ENCODE measurements at regions not wholly inside any gene's neighbourhood (a gene's known extent, or its start where the extent isn't known, plus 50 kb on each side); places are given as distances from the start of the nearest gene placed in this dataset.

- intact Hi-C loops (cut with DNase I), result no loop called here
- no peak for DNase-seq (ENCODE audit: low spot score)
Observed at GRCh38 chr9:26459959-26460358, 432.6 kb downstream of the CAAP1 start.

- DNase-seq (ENCODE audit: low spot score), result no peak
- intact Hi-C loops (cut with DNase I), result no loop called here
Observed at GRCh38 chr9:26458054-26458453, 434.5 kb downstream of the CAAP1 start.

DNA sequence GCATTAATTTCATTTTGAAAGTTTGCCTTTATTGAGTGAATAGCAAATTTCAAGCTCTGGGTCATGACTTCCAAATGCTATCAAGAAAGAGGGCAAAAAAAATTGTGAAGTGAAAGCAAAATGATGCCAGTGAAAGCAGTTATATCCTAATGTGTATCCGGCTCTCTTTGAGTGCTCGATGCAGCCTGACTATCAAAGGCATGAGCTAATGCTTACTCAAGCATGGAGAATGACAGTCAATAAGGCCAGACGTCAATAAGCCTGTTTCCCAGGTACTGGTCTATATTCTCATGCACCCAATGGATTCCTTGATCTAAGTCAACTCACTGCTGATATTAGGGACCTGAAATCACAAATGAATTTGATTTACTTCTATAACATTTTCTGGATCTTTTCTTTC lies 435.5 kb downstream of the CAAP1 start:
- DNase-seq (ENCODE audit: low spot score), result no peak
- intact Hi-C loops (cut with DNase I), result no loop called here

- no peak for DNase-seq (ENCODE audit: low spot score)
- intact Hi-C loops (cut with DNase I), result no loop called here
Observed at GRCh38 chr9:26439061-26439624, 453.5 kb downstream of the CAAP1 start.

- DNase-seq (ENCODE audit: low spot score), result no peak
- intact Hi-C loops (cut with DNase I), result no loop called here
Observed at GRCh38 chr9:26437056-26437711, 455.4 kb downstream of the CAAP1 start.

GRCh38 chr9:26426551-26427131 lies 466.0 kb downstream of the CAAP1 start:
- intact Hi-C loops (cut with DNase I), result no loop called here
- peak; percentile 47 for DNase-seq (ENCODE audit: low spot score)

DNA sequence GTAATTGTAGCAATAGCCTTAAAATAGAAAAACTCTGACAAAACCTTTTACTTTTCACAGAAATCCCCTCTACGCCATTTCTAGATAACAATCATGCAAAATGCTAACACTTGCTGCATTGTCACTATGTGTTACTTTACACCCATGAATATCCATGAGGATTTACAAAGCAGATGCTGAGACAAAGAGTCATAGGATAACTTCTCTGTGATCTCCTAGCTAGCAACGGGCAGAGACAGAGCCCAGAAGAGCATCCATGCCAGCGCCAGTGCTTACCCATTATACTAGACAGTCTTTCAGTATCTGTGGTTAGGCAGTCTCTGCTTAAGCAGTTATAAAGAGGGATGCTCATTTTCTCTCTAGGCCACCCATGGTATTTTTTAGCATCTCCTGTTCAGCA lies 474.1 kb downstream of the CAAP1 start:
- intact Hi-C loops (cut with DNase I), result no loop called here
- DNase-seq (ENCODE audit: low spot score), result no peak

DNA sequence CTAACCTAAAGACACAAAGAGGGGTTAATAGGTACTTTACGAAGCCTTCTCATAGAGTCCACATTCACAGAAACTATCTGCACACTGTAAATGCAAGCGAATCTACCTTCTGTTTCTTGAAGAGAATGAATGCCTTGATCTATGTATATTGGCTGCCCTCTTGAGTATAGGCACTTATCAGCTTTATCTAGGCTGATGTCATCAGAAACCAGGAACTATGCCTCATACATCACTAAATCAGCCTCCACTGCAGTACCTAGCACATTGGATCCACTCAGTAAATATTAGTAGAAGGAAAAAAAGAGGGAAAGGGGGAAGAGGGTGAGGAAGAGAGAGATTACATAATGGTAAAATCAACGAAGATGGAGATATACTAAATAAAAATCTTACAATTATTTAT lies 477.1 kb downstream of the CAAP1 start:
- no peak for DNase-seq (ENCODE audit: low spot score)
- intact Hi-C loops (cut with DNase I), result no loop called here

GRCh38 chr9:26413611-26414010 lies 479.0 kb downstream of the CAAP1 start:
- intact Hi-C loops (cut with DNase I), result no loop called here
- DNase-seq (ENCODE audit: low spot score), result no peak

GRCh38 chr9:26412446-26412845 lies 480.2 kb downstream of the CAAP1 start:
- DNase-seq (ENCODE audit: low spot score), result no peak
- intact Hi-C loops (cut with DNase I), result no loop called here

GRCh38 chr9:26406676-26407075 lies 485.9 kb downstream of the CAAP1 start:
- DNase-seq (ENCODE audit: low spot score), result no peak
- intact Hi-C loops (cut with DNase I), result no loop called here

DNA sequence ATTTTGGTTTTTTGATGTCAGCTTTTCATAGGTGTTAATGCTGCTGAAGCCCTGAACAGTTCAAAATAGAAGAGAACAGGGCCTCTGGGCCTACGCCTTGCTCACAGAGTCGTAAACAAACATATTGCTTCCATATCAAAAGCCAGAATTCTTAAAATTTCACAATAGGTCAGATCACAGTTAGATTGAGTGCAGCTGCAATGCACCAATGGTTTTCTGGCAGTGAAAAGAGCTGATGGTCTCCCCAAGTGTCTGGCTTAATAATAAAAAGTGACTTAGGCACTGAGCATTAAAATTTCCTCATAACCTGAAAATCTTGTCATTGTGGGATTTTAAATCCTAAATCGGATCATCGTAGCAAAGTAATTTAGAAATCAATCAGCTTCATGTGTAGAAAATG lies 493.0 kb downstream of the CAAP1 start:
- intact Hi-C loops (cut with DNase I), result no loop called here
- DNase-seq (ENCODE audit: low spot score), result no peak

DNA sequence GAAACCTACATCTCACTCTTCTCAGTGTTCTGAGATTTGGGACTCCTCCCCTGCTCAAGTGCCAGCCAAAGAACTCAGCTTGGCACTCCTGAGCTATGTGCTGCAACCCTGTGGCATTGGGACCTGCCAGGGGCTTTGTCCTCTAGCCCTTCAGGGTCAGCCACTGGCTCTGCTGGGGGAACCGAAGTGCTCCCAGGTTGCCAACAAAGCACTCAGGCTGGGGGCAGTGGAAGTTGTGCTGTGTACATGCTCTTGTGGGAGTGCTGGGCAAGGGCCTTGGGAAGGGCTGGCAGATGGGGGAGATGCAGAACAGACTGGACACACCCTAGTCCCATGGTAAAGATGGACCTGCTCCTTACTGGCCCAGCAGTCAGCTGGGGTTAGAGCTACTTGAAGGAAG lies 498.6 kb downstream of the CAAP1 start:
- DNase-seq (ENCODE audit: low spot score), result no peak
- intact Hi-C loops (cut with DNase I), result no loop called here

GRCh38 chr9:26392639-26393038 lies 500.0 kb downstream of the CAAP1 start:
- intact Hi-C loops (cut with DNase I), result no loop called here
- DNase-seq (ENCODE audit: low spot score), result no peak

- intact Hi-C loops (cut with DNase I), result no loop called here
Observed at GRCh38 chr9:26391036-26391435, 501.6 kb downstream of the CAAP1 start.

GRCh38 chr9:26375448-26375847 lies 517.2 kb downstream of the CAAP1 start:
- no peak for DNase-seq (ENCODE audit: low spot score)
- intact Hi-C loops (cut with DNase I), result no loop called here

More at GRCh38 chr9:26391036-26391435, 501.6 kb downstream of the CAAP1 start:
- DNase-seq (ENCODE audit: low spot score), result no peak

DNA sequence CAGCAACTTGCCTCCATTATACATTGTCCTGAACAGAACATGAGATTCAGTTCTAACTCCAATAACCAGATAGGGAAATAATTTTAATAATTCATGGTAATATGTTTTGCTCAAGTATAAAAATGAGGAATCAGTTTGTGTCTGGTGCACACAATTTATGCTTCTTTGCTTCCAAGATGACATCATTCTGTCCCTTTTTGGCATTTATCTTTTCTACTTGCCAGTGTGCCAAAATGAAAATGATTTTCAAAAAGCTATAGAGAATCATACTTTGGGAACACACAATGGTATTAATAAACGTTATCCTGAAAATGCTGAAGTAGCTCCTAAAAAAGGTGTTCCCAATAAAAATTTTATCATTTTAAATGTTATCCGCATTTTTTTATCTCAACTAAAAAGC lies 519.0 kb downstream of the CAAP1 start:
- DNase-seq (ENCODE audit: low spot score), result no peak
- intact Hi-C loops (cut with DNase I), result no loop called here

DNA sequence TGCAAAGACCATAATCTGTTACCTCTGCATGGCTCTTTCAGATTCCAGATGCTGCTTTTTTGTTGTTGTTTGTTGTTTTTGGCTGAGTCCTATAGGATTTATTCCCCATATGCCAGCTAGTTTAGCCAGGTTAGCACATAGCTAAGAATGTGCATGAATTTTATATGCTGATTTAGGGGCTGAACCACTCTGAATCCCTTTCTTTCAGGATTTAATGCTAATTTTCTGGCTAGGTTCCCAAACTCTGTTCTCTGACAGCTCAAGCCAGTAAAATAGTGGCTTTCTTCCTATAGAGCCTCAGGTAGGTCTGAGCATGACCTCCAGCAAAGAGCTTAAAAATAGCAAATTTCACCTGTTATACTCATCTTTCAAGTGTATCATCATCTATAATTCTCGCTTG lies 521.4 kb downstream of the CAAP1 start:
- no peak for DNase-seq (ENCODE audit: low spot score)
- intact Hi-C loops (cut with DNase I), result no loop called here

DNA sequence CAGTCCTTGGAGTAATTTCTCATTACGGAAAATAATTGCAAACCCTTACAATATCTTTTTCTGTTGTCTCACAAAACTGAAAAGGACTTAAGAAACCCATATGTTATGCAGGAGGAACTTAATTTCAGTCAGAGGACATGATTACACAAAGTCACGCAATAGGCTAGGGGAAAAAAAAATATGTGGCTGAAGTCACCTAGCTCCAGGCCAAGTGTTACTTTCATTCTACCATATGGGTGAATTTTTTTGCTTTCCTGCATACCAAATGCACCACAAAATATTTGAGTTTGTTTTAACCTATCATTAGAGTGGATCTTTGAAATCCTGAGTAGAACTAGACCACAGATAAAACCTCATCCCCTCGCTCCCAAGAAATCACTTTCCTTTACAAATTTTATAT lies 523.5 kb downstream of the CAAP1 start:
- intact Hi-C loops (cut with DNase I), result no loop called here
- DNase-seq (ENCODE audit: low spot score), result no peak

DNA sequence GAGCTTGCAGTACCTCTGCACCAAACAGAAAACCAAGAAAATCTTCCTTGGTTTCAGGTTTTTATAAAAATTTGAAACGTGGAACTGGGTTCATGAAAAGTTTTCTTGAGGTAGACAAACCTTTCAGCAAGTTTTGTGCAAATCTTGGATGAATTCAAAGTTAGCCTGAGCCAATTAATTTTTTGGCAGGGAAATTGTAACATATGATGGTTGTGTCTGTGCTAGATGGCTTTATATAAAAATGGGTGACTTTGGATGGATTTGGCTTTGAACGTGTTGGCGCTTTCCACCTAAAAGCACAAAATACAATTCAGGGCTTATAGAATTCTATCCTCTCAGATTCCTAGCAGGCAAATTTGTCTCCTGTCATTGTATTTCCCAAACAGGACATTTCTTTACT lies 524.4 kb downstream of the CAAP1 start:
- intact Hi-C loops (cut with DNase I), result no loop called here
- no peak for DNase-seq (ENCODE audit: low spot score)

DNA sequence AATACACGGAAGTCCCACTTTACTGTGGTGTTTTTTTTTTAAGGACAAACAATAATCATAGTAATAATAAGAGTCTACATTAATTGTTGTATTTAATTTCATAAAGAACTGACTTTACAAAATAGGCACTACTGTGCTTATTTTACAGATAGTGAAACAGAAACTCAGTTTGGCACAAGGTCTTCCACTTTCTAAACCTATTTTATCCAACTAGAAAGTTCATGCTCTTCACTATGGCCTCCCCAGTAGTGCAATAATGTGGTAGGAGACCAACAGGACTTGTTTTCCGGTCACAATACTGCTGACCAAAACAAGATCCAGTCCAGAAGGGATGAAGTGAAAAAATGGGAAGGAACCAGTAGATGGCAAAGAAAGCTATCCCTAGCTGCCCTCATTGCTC lies 531.6 kb downstream of the CAAP1 start:
- no peak for DNase-seq (ENCODE audit: low spot score)
- intact Hi-C loops (cut with DNase I), result no loop called here
